ENCODE measurements at regions not wholly inside any gene's neighbourhood (a gene's known extent, or its start where the extent isn't known, plus 50 kb on each side); places are given as distances from the start of the nearest gene placed in this dataset.

GRCh38 chr2:111679202-111679601 lies 204.8 kb downstream of the ANAPC1 start:
- no peaks in the 10 kb centered on the region for H3K9me3 Mint-ChIP-seq
- no peak overlapping the region for H3K4me3 Mint-ChIP-seq
- no peaks in the 10 kb centered on the region for H3K36me3 Mint-ChIP-seq (ENCODE audit: low read depth)
- no peaks in the 10 kb centered on the region for H3K4me1 Mint-ChIP-seq
- H3K27me3 Mint-ChIP-seq: peaks cover 4% of the 10 kb centered on the region
- ATAC-seq (replicated peaks): peak; percentile 93
- H3K27ac Mint-ChIP-seq: no peak overlapping the region

- Mint-ChIP-seq H3K36me3 (ENCODE audit: low read depth) (no peaks in the 10 kb centered on the region), H3K4me3 (no peak overlapping the region), H3K9me3 (no peaks in the 10 kb centered on the region), H3K27me3 (peaks cover 4% of the 10 kb centered on the region), H3K27ac (no peak overlapping the region), H3K4me1 (no peaks in the 10 kb centered on the region)
- no peak for ATAC-seq (replicated peaks)
Measured at GRCh38 chr2:111684611-111685010, 199.4 kb downstream of the ANAPC1 start.

GRCh38 chr2:111685342-111685741 lies 198.7 kb downstream of the ANAPC1 start:
- Mint-ChIP-seq H3K27ac (no peak overlapping the region), H3K4me1 (no peaks in the 10 kb centered on the region), H3K36me3 (ENCODE audit: low read depth) (no peaks in the 10 kb centered on the region), H3K9me3 (no peaks in the 10 kb centered on the region), H3K27me3 (peaks cover 4% of the 10 kb centered on the region), H3K4me3 (no peak overlapping the region)
- no peak for ATAC-seq (replicated peaks)

- H3K4me3 Mint-ChIP-seq: no peak overlapping the region
- no peak for ATAC-seq (replicated peaks)
- H3K27ac Mint-ChIP-seq: no peak overlapping the region
- H3K27me3 Mint-ChIP-seq: peaks cover 5% of the 10 kb centered on the region
- H3K9me3 Mint-ChIP-seq: no peaks in the 10 kb centered on the region
- no peaks in the 10 kb centered on the region for H3K4me1 Mint-ChIP-seq
- H3K36me3 Mint-ChIP-seq (ENCODE audit: low read depth): no peaks in the 10 kb centered on the region
Measured at GRCh38 chr2:111686994-111687393, 197.0 kb downstream of the ANAPC1 start.

DNA sequence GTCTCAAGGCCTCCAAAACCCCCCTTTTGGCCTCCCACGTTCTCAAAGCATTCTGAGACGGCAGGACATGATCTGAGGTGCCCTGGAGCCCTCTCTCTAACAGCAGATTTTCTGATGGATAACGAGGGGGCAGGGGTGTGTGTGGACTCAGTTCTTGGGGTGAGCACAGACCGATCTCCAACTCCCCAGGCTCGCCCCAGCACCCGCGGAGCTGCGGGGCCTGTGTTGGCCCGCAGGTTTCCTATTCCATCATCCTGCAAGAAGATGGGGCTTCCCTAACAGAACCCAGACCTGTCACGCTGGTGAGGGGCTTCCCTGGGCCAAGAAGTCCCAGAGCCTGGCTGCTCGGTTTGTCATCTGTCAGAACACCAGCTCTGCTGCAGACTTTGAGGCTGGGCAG lies 196.1 kb downstream of the ANAPC1 start:
- Mint-ChIP-seq H3K27ac (no peak overlapping the region), H3K4me1 (no peaks in the 10 kb centered on the region), H3K4me3 (no peak overlapping the region), H3K27me3 (peaks cover 9% of the 10 kb centered on the region), H3K9me3 (no peaks in the 10 kb centered on the region), H3K36me3 (ENCODE audit: low read depth) (no peaks in the 10 kb centered on the region)
- no peak for ATAC-seq (replicated peaks)

GRCh38 chr2:111688482-111688881 lies 195.5 kb downstream of the ANAPC1 start:
- H3K4me1 Mint-ChIP-seq: no peaks in the 10 kb centered on the region
- H3K9me3 Mint-ChIP-seq: no peaks in the 10 kb centered on the region
- H3K27ac Mint-ChIP-seq: no peak overlapping the region
- ATAC-seq (replicated peaks): no peak
- no peak overlapping the region for H3K4me3 Mint-ChIP-seq
- no peaks in the 10 kb centered on the region for H3K36me3 Mint-ChIP-seq (ENCODE audit: low read depth)
- peaks cover 9% of the 10 kb centered on the region for H3K27me3 Mint-ChIP-seq

DNA sequence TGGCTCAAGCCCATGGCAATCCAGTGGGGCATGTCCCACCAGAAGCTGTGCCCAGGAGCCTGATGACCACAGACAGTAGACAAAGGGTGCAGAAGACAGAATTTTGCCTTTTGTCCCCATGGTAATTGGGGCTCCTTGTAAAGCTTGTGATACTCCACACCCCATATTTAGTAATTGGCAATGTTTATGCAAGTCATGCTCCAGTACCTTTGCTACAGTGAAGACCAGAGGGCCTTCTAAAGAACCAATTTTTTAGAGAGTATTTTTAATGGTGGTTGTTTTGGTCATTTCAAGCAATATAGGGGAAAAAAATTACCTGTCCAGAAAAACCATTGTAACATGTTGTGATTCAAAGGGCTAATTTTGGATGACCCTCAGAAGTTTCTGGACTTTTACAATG lies 194.8 kb downstream of the ANAPC1 start:
- no peaks in the 10 kb centered on the region for H3K36me3 Mint-ChIP-seq (ENCODE audit: low read depth)
- no peak overlapping the region for H3K27ac Mint-ChIP-seq
- peaks cover 4% of the 10 kb centered on the region for H3K9me3 Mint-ChIP-seq
- H3K27me3 Mint-ChIP-seq: peaks cover 13% of the 10 kb centered on the region
- H3K4me3 Mint-ChIP-seq: no peak overlapping the region
- H3K4me1 Mint-ChIP-seq: no peaks in the 10 kb centered on the region
- ATAC-seq (replicated peaks): no peak

DNA sequence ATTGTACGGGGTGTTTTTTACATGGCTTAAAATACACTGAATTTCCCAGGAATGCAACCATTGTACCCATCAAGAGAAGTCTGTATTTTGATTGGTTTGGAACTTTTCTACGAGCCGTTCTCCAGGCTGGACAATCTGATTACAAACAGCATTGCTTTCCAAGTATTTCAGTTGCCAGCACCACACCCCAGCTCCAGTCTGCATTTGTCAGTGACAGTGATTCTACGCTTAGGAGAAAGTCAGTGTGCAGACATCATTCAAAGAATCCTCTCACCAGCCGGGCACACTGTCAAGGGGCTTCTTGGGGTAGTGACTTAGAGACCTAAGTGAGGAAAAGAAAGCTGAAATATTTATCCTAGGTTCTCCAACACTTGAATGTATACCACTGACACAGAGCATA lies 194.1 kb downstream of the ANAPC1 start:
- Mint-ChIP-seq H3K27ac (no peak overlapping the region), H3K4me3 (no peak overlapping the region), H3K4me1 (no peaks in the 10 kb centered on the region), H3K27me3 (peaks cover 15% of the 10 kb centered on the region), H3K36me3 (ENCODE audit: low read depth) (no peaks in the 10 kb centered on the region), H3K9me3 (peaks cover 4% of the 10 kb centered on the region)
- ATAC-seq (replicated peaks): no peak

DNA sequence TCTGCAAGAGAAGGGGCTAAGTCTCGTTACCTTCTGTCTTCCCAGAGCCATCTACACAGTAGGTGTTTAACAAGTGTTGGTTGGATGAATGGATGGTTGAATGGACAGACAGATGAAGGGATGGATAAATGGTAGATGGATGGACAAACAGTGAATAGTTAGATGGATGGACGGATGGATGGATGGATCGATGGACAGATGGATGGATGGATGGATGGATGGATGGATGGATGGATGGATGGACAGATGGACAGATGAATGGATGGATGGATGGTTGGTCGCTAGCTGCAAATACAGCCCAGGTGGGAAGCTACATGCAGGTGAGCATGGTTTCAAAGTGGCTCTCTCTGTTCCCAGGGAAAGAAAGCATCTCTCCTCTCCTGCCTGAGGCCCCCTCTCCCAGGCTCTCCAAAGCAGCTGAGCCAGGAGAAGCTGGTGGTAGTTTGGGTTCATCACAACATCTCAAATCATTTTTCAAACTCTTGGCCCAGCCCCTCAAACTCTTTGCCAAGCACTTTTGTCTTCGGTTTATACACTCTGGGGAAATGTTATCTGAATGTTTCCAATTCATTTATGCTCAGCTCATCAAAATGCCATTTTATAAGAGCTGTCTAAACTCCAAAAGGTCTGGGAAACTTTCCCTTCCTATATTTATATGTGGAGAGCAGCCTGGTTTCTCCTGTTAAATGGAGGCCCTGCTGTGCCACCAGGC lies 192.7 kb downstream of the ANAPC1 start:
- Mint-ChIP-seq H3K4me3 (no peak overlapping the region), H3K27me3 (peaks cover 19% of the 10 kb centered on the region), H3K27ac (no peak overlapping the region), H3K9me3 (peaks cover 4% of the 10 kb centered on the region), H3K4me1 (peaks cover 4% of the 10 kb centered on the region), H3K36me3 (ENCODE audit: low read depth) (no peaks in the 10 kb centered on the region)
- no peak for ATAC-seq (replicated peaks)

DNA sequence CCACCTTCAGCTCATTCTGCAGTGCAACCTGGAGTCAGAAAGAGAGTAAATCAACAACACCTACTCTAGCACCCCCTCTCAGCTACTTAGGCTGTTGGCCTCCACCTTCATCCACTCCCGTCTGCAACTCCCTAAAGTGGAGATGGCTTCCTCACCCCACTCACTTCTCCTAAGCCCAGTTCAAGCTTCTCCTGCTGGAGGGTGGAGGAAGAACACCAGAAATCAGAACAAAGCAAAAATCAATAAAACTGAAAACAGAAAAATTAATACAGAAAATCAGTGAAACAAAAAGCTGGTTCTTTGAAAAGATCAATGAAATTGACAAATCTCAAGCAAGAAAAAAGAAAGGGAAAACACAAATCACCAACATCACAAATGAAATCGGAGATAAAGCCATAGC lies 191.7 kb downstream of the ANAPC1 start:
- Mint-ChIP-seq H3K4me3 (no peak overlapping the region), H3K9me3 (peaks cover 4% of the 10 kb centered on the region), H3K4me1 (peaks cover 4% of the 10 kb centered on the region), H3K27me3 (peaks cover 19% of the 10 kb centered on the region), H3K36me3 (ENCODE audit: low read depth) (no peaks in the 10 kb centered on the region), H3K27ac (no peak overlapping the region)
- ATAC-seq (replicated peaks): no peak

DNA sequence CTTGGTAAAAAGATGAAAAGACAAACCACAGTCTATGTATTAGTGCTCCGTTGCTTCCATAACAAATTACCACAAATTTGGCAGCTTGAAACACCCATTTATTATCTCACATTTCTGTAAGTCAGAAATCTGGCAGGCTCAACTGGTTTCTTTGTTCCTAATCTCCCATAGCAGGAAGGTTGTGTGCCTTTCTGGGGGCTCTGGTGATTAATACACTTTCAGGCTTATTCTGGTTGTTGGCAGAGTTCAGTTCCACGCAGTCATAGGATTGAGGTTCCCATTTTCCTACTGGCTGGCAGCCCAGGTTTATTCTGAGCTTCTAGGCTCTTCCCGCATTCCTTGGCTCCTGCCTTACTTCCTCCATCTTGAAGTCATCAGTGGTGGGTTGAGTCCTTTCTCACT lies 189.3 kb downstream of the ANAPC1 start:
- Mint-ChIP-seq H3K4me1 (peaks cover 11% of the 10 kb centered on the region), H3K27me3 (peaks cover 19% of the 10 kb centered on the region), H3K36me3 (ENCODE audit: low read depth) (no peaks in the 10 kb centered on the region), H3K27ac (no peak overlapping the region), H3K9me3 (peaks cover 4% of the 10 kb centered on the region), H3K4me3 (no peak overlapping the region)
- no peak for ATAC-seq (replicated peaks)

- ATAC-seq (replicated peaks): no peak
- Mint-ChIP-seq H3K27me3 (peaks cover 19% of the 10 kb centered on the region), H3K36me3 (ENCODE audit: low read depth) (no peaks in the 10 kb centered on the region), H3K27ac (no peak overlapping the region), H3K9me3 (peaks cover 4% of the 10 kb centered on the region), H3K4me1 (peaks cover 11% of the 10 kb centered on the region), H3K4me3 (no peak overlapping the region)
Measured at GRCh38 chr2:111695441-111696007, 188.5 kb downstream of the ANAPC1 start.

GRCh38 chr2:111696226-111696625 lies 187.8 kb downstream of the ANAPC1 start:
- Mint-ChIP-seq H3K36me3 (ENCODE audit: low read depth) (no peaks in the 10 kb centered on the region), H3K27ac (no peak overlapping the region)

GRCh38 chr2:111697560-111697959 lies 186.4 kb downstream of the ANAPC1 start:
- no peak overlapping the region for H3K4me3 Mint-ChIP-seq
- ATAC-seq (replicated peaks): no peak
- H3K36me3 Mint-ChIP-seq (ENCODE audit: low read depth): no peaks in the 10 kb centered on the region
- H3K9me3 Mint-ChIP-seq: peaks cover 4% of the 10 kb centered on the region
- H3K27me3 Mint-ChIP-seq: peaks cover 11% of the 10 kb centered on the region
- peaks cover 23% of the 10 kb centered on the region for H3K4me1 Mint-ChIP-seq
- H3K27ac Mint-ChIP-seq: no peak overlapping the region

More at GRCh38 chr2:111696226-111696625, 187.8 kb downstream of the ANAPC1 start:
- Mint-ChIP-seq H3K27me3 (peaks cover 16% of the 10 kb centered on the region), H3K9me3 (peaks cover 4% of the 10 kb centered on the region), H3K4me1 (peaks cover 11% of the 10 kb centered on the region), H3K4me3 (no peak overlapping the region)
- no peak for ATAC-seq (replicated peaks)

DNA sequence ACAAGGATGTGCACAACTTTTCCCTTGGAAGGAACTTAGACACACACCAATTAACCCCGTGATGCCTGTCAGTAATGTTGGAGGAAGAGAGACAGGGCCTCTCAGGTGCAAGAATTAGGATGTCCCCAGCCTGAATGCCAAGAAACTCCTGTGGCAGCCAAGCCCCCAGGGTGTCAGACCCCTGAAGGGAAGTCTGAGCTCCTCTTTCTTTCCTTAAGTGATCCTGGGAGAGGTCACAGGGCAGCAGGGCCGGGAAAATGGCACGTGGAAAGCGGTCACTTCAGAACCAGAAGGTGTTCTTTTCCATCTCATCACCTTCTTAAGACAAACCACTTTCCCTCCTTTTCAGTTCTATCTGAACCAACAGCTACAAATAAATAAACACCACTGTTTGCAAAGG lies 185.9 kb downstream of the ANAPC1 start:
- no peak for ATAC-seq (replicated peaks)
- Mint-ChIP-seq H3K36me3 (ENCODE audit: low read depth) (no peaks in the 10 kb centered on the region), H3K4me3 (no peak overlapping the region), H3K27ac (no peak overlapping the region), H3K4me1 (peaks cover 23% of the 10 kb centered on the region), H3K9me3 (peaks cover 4% of the 10 kb centered on the region), H3K27me3 (peaks cover 10% of the 10 kb centered on the region)
